DND-41 (cell line): ENCODE measurements at regions not wholly inside any gene's neighbourhood (a gene's known extent, or its start where the extent isn't known, plus 50 kb on each side); places are given as distances from the start of the nearest gene placed in this dataset.

Experiments used
- ATAC-seq: fragments of 200-7000 bp; cut with Tn5 transposase; 3 replicates; pipeline ENCODE4 v1.9.1; 2021; ENCODE audit warnings: low read depth; ENCODE audit not compliant: insufficient read depth
- DNase-seq: peaks from one replicate; pipeline ENCODE4 v3.0.0-alpha.2; 2020
- H2AFZ ChIP-seq: 2 replicates; pipeline ENCODE4 v1.6.0; 2012; ENCODE audit warnings: low read depth, low read length
- H3K27ac ChIP-seq: 2 replicates; pipeline ENCODE4 v1.5.1; 2012; ENCODE audit warnings: low read length, inconsistent platforms
- H3K27me3 ChIP-seq: fragments of 200-600 bp; sonication (generic); 2 replicates; pipeline ENCODE4 v1.6.0; 2012; ENCODE audit warnings: low read length, mild to moderate bottlenecking, inconsistent platforms; ENCODE audit not compliant: insufficient read depth, poor library complexity
- H3K36me3 ChIP-seq: 2 replicates; pipeline ENCODE4 v1.5.1; 2012; ENCODE audit warnings: low read length, inconsistent platforms; ENCODE audit not compliant: insufficient read depth
- H3K4me1 ChIP-seq: 2 replicates; pipeline ENCODE4 v1.5.1; 2012; ENCODE audit warnings: mild to moderate bottlenecking, low read length; ENCODE audit not compliant: insufficient read depth
- H3K4me2 ChIP-seq: 2 replicates; pipeline ENCODE4 v1.6.0; 2012; ENCODE audit warnings: mild to moderate bottlenecking, moderate library complexity, low read length, inconsistent platforms; ENCODE audit not compliant: insufficient read depth
- H3K4me3 ChIP-seq, 2 experiments: fragments of 200-600 bp in 1 of 2; shearing (Covaris generic) in 1 of 2; 2 replicates each; pipeline ENCODE4 v1.5.1; 2012 to 2016; ENCODE audit warnings: inconsistent platforms in 2 of 2, low read length in 2 of 2, mild to moderate bottlenecking in 2 of 2, low read depth in 1 of 2, moderate library complexity in 1 of 2
- H3K79me2 ChIP-seq: 2 replicates; pipeline ENCODE4 v1.6.0; 2012; ENCODE audit warnings: low read length, inconsistent platforms; ENCODE audit not compliant: insufficient read depth
- H3K9ac ChIP-seq: 2 replicates; pipeline ENCODE4 v1.6.0; 2012; ENCODE audit warnings: low read depth, mild to moderate bottlenecking, inconsistent platforms, low read length, moderate library complexity
- H3K9me3 ChIP-seq: 2 replicates; pipeline ENCODE4 v1.5.1; 2012; ENCODE audit warnings: low read length, moderate library complexity, mild to moderate bottlenecking, inconsistent platforms; ENCODE audit not compliant: insufficient read depth, severe bottlenecking
- H4K20me1 ChIP-seq: 2 replicates; pipeline ENCODE4 v1.6.0; 2012; ENCODE audit warnings: low read length; ENCODE audit not compliant: insufficient read depth
- EZH2 ChIP-seq: IDR thresholded peaks from 3 replicates; pipeline ENCODE4 v1.6.1; 2012; ENCODE audit warnings: borderline replicate concordance, low read depth, mild to moderate bottlenecking, moderate library complexity, low read length, inconsistent platforms; ENCODE audit not compliant: severe bottlenecking
- TF ChIP-seq, protein P1 (sequence below): IDR thresholded peaks from 2 replicates; pipeline ENCODE4 v1.5.1; 2012; ENCODE audit warnings: borderline replicate concordance, low read length, moderate library complexity, mild to moderate bottlenecking; ENCODE audit not compliant: poor library complexity, severe bottlenecking; ENCODE audit errors: extremely low read depth

DNA sequence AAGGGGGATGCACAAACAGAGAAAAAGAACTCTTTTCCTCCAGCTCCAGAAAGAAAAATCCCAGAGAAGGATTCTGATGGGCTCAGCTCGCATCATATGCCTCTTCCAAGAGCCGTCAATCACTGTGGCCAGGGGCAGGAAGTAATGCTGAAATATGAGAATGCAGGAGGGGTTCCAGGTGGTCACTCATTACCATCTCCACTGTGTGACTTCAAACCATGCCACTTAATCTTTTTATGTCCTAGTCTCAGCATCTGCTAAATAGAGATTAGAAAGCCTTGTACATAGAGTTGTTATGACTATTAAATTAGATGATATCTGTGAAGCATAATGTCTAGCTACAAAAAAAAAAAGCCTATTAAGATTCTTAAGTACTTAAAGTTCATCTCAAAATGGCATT lies 65.6 kb upstream of the FICD start:
- TF ChIP-seq EZH2, result no peak
- TF ChIP-seq, protein P1, sequence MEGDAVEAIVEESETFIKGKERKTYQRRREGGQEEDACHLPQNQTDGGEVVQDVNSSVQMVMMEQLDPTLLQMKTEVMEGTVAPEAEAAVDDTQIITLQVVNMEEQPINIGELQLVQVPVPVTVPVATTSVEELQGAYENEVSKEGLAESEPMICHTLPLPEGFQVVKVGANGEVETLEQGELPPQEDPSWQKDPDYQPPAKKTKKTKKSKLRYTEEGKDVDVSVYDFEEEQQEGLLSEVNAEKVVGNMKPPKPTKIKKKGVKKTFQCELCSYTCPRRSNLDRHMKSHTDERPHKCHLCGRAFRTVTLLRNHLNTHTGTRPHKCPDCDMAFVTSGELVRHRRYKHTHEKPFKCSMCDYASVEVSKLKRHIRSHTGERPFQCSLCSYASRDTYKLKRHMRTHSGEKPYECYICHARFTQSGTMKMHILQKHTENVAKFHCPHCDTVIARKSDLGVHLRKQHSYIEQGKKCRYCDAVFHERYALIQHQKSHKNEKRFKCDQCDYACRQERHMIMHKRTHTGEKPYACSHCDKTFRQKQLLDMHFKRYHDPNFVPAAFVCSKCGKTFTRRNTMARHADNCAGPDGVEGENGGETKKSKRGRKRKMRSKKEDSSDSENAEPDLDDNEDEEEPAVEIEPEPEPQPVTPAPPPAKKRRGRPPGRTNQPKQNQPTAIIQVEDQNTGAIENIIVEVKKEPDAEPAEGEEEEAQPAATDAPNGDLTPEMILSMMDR, result no peak
- DNase-seq (no peak), ATAC-seq (no peak)
- H3K9ac ChIP-seq, result no peak overlapping the region
- no peak overlapping the region for H3K4me2 ChIP-seq
- H3K4me3 ChIP-seq, result no peak overlapping the region
- no peaks in the 10 kb centered on the region for H3K36me3 ChIP-seq
- no peak overlapping the region for H2AFZ ChIP-seq
- no peaks in the 10 kb centered on the region for H3K4me1 ChIP-seq
- H4K20me1 ChIP-seq, result no peaks in the 10 kb centered on the region
- H3K27me3 ChIP-seq, result peaks cover 25% of the 10 kb centered on the region
- no peaks in the 10 kb centered on the region for H3K79me2 ChIP-seq
- no peak overlapping the region for H3K27ac ChIP-seq
- no peaks in the 10 kb centered on the region for H3K9me3 ChIP-seq

- Histone ChIP-seq H3K36me3 (no peaks in the 10 kb centered on the region), H3K79me2 (no peaks in the 10 kb centered on the region), H3K4me3 (no peak overlapping the region), H4K20me1 (no peaks in the 10 kb centered on the region), H3K9me3 (no peaks in the 10 kb centered on the region), H3K4me1 (no peaks in the 10 kb centered on the region), H3K27ac (no peak overlapping the region), H3K9ac (no peak overlapping the region), H2AFZ (no peak overlapping the region), H3K27me3 (peaks cover 15% of the 10 kb centered on the region), H3K4me2 (no peak overlapping the region)
- no peak for DNase-seq
- TF ChIP-seq EZH2, result no peak
- TF ChIP-seq, protein P1, result no peak
- no peak for ATAC-seq
Measured at GRCh38 chr12:108448246-108448645, 66.8 kb upstream of the FICD start.

GRCh38 chr12:108447168-108447832 lies 67.8 kb upstream of the FICD start:
- no peak overlapping the region for H3K27ac ChIP-seq
- no peak for ATAC-seq

More at GRCh38 chr12:108447168-108447832, 67.8 kb upstream of the FICD start:
- TF ChIP-seq, protein P1, result no peak
- TF ChIP-seq EZH2, result no peak
- H3K9ac ChIP-seq, result no peak overlapping the region
- no peak overlapping the region for H3K4me3 ChIP-seq
- H3K9me3 ChIP-seq, result no peaks in the 10 kb centered on the region
- no peaks in the 10 kb centered on the region for H4K20me1 ChIP-seq
- H2AFZ ChIP-seq, result no peak overlapping the region
- no peaks in the 10 kb centered on the region for H3K4me1 ChIP-seq
- H3K4me2 ChIP-seq, result no peak overlapping the region
- DNase-seq, result no peak
- no peaks in the 10 kb centered on the region for H3K36me3 ChIP-seq
- H3K79me2 ChIP-seq, result no peaks in the 10 kb centered on the region
- peaks cover 13% of the 10 kb centered on the region for H3K27me3 ChIP-seq
